Spleen (tissue), 7 donors: ENCODE measurements at regions not wholly inside any gene's neighbourhood (a gene's known extent, or its start where the extent isn't known, plus 50 kb on each side); places are given as distances from the start of the nearest gene placed in this dataset.

Experiments used
- CTCF ChIP-seq, 11 experiments: fragments of 200-600 bp in 7 of 11; fragments of 450-650 bp in 4 of 11; sonication (generic) in 4 of 11; IDR thresholded peaks in 8 of 11; conservative IDR thresholded peaks in 3 of 11; 1 replicate in 7 of 11; 2 replicates in 4 of 11; pipeline versions ENCODE4 v1.4.0 to v1.8.0; 2016 to 2021; ENCODE audit warnings: antibody characterized with exemption in 11 of 11, inconsistent platforms in 4 of 11, mild to moderate bottlenecking in 1 of 11
- POLR2A ChIP-seq, 3 donors: fragments of 450-650 bp; IDR thresholded peaks; one replicate each; pipeline ENCODE4 v1.5.1; 2017; ENCODE audit warnings: antibody characterized with exemption in 3 of 3, mild to moderate bottlenecking in 1 of 3
- donor health status: DM: no; HTN: no; CAD: no; lungs with moderate emphysema.
- donor health status: DM: no; HTN: no; CAD: no.
- donor health status: DM: no; HTN: no; CAD: no.

DNA sequence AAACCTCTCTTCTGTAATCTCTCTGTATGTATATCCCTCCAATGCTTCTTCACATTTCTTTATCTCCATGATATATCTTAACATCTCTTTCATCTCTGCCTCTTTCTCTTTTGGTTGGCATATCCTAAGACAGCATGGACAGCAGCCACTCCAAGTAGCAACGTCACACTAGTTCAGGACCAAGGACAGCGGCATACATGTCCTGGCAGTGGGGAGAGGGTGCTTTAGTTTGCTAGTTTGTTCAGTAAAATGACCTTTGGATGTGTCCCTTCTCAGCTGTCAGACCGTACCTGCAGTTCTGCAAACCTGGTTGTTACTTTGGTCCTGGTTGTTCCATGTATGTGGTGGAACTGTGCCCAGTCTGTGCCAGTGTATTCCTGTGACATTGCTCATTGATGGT, 225.6 kb upstream of the ROPN1 start:
- TF ChIP-seq CTCF (IDR thresholded peaks at IDR 0.05 in 8 of 11, conservative IDR thresholded peaks at IDR 0.05 in 3 of 11) (no peak), POLR2A (IDR thresholded peaks at IDR 0.05) (no peak)
